ENCODE measurements at regions not wholly inside any gene's neighbourhood (a gene's known extent, or its start where the extent isn't known, plus 50 kb on each side); places are given as distances from the start of the nearest gene placed in this dataset.

DNA sequence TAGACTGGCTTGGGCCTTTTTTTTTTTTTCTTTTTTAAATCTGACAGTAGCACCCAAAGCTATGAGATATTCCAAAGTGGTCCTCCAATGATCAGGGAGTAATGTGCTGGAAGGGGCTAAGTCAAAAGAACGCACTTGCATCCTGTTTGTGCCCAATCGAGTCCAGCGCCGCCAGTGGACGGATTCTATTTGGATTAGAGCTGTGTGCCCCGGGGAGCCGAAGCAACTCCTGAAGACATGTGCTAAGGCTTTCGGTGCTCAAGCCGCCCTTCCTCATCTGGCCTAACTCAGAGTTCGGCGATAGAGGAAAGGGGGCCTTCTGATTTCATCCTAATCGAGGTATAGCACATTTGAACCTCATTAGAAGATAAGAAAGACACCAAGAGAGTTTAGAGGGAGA lies 147.8 kb upstream of the NECTIN1 start:
- DNase-seq: no peak

DNA sequence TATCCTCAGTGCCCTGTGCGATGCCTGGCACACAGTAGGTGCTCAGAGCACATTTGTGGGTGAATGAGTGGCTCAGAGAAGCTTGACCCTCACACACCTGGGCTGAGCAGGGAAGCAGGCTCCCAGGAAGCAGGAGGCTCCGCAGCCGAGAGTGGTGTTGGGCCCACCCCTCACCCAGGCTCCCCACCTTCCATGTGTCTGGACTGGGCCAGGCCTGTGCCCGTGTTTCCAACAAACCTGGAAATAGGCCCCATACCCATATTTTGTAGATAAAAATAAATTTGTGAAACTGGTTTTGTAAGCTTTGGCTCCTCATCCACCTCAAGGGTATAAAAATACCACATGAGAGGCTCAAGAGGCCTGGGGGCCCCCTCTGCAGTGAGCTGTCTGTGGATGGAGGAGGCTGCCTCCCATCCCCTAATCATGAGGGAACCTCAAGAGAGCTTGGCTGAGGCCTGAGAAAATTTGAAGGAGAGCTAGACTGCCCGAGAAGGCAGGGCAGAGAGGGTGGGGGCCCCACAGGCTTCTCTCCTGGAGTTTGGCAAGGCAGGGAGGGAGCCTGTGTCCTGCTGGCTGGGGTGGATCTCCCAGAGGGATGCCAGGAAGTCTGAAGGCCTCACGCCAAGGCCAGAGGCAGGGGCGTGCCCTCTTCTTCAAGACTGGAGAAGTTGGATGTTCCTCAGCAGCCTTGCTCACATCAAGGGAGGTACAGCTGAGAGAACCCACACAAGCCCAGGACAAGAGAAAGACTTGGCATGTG lies 147.0 kb upstream of the NECTIN1 start:
- DNase-seq: no peak

DNA sequence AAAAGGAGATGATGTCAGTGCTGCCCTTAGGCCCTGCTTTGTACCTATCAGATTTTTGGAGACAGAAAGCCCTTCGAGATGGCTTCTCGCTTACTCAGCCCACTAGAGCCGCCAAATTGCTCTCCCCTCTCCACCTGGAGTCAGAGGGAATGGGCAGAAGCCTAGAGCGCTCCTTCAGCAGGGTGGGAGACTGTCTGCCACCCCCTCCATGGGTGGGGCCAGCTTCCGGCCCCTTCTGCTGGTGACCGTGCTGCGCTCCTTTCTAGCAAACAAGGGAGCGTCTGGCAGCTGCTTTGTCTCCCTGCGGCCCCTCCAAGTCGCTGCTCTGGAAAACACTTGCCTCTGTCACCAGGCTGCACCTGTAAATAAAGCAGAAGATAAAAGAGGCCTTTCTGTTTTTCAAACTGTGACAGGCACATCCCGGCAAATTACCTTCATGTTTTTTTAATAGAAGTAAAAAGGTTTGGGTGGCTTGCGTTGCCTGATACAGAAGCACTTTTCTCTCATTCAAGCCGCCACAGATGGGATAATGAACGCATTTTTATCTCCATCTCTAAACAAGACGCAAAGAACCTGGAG lies 145.7 kb upstream of the NECTIN1 start:
- no peak for DNase-seq

DNA sequence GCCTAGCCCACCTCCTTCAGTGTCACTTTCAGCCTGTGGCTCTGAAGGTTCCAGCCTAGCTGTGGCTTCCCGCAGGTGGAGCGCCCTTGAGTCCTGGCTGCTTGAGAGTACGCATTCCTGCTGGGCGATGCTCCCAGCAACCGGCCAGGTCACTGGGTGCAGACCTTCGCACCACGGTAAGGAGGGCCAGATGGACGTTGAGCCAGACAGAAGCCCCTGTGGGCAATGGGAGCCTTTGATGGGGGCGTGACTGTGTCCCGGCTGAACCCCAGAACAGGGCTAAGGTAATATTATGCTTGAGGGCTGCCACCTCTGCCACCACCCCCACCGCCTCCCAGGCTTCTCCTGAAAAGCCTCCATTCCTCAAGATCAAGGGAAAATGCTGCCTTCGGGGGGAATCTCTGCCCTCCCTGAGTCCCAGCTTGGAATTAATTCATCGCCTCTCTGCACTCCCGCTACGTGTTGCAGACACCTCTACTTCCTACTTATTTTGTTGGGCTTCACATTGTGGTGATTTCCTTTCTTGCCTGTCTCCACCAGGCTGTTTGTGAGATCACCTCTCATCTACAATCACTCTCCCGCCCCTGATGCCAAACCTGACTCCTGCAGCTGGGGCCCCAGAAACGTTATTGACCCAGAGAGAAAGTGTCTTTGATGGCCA lies 144.9 kb upstream of the NECTIN1 start:
- no peak for DNase-seq

DNA sequence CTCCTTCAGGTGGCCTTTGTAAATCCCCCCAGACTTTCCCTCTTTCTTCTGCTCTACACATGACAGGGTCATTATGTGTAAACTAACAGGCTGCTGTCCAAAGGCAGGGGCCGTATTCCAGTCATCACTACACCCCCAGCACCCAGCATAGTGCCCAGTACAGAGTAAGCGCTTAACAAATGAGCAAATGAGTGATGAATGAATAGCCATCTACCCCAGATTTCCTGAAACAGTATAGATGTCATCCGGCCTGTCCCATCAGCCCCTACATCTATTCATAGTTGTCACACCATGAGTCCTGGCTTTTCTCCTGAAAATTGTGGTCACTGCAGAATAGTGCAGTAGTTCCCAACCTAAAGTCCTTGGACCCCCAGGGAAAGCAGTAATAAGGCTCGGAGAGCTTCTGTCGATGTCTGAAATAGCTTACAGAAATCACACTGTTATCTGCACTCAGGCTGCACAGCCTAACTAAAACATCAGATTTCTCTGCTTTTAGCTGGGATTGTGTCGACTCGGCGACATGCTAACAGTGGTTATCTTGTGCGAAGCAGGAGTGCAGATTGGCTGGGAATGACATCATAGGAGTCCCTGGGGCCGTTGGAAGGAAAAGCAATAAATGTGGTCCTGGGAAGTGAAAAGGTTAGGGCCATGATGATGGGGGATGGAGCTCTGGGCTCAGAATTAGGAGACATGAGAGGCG lies 143.8 kb upstream of the NECTIN1 start:
- no peak for DNase-seq

DNA sequence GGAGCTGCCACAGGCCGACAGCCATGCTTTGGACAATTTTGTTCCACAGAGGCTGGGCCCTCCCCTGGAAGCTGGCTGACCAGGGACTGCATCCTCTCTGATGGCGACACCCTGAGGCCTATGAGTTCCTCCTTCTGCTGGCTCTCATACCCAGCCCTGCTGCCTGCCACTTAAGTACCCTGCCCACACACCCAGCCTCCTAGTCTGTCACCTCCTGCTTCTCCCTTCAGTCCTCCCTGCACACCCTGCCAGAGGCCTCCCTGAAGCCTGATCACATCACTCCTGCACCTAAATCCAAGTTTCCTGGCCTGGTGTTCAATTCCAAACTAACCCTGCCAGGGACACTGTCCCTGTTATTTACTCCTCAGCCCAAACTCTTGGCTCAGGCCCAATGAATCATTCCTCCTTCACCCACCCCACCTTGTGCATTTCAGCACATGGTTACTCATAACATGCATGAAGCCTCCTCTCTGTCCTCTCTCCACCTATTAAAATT lies 136.7 kb upstream of the NECTIN1 start:
- no peak for DNase-seq

DNA sequence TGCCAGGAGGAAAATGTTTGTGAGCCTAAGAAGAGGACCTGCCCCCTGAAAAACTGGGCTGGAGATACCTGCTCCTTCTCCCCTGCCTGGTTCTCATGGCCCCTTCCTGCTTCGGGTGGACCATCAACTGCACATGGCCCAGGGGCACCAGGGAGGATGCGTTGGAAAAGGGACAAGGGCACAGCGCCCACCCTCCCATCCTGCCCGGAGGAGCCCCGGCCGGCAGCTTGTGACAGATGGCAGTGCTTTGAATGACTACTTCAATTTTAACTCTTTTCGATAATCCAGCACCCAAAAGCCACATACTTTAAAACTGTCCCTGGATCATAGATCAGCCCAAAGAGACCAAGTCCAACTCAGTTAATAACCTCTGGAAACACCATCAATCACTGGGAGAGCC lies 135.8 kb upstream of the NECTIN1 start:
- DNase-seq: no peak

DNA sequence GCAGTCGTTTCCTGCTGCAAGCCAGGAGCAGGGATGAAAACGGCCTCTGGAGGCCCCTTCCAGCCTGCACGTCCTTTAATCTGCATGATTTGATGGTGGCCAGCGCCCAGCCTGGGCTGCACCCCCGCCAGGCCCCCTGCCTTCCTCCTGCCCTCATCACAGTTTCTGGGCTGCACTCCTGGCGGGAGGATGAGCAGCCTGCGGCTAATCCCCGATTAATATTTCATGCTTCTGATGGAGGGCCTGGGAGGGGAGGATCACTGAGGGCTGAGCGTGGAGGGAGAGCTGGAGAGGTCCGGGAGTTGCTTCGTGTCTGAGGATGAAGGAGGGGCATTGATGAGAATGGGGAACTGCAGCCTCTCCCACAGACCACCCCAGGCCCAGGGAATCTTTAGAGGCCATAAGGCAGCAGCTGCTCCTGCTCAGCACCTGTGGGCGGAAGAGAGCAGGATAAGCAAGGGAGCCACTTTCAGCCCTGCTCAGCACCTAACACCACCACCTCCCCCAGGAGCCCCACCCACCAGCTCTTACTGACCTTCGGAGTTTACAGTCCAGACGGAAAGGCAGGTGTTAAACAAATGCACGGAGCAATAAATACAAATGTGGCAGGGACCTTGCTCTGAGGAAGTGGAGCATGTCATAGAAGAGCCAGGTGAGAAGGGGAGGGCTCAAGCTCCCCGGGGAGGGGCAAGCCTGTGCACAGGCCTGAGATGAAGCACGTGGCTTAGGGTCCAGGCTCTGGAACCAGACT lies 135.0 kb upstream of the NECTIN1 start:
- DNase-seq: no peak

DNA sequence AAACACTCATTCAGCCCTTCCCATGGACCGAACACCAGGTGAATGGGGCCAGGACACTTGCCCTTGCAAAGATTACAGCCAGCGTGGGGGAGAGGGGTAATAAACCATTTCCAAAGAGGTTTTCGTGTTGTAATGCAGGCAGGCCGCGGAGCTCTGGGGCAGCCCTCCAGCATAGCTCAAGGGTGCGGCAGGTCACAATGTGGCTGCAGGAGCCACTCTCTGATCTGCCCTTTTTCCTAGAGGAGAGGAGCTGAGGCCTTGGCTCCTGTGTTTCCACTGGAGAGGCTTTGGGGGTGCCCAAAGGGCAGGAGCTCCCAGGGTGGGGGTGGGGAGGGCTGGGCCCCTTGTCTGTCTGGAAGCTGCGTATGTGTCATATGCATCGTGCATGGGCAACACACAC lies 134.2 kb upstream of the NECTIN1 start:
- no peak for DNase-seq

DNA sequence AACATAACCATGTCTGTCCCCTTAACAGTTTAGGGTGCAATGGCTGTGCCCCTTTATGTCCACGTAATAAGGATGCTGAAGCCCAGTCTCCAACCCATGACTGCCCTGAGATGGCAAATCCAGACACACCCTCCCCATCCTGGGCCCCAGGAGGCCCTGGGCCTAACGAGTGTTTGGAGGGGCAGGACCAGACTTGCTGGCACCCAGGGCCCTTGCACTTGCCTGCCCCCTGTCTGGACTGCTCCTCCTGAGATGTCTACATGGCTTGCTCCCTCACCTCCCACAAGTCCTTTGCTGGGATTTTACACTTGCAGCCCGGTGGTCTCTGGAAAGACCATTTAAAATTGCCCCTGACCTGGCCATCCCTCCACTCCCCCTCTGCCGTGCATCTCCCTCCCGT lies 132.2 kb upstream of the NECTIN1 start:
- no peak for DNase-seq

DNA sequence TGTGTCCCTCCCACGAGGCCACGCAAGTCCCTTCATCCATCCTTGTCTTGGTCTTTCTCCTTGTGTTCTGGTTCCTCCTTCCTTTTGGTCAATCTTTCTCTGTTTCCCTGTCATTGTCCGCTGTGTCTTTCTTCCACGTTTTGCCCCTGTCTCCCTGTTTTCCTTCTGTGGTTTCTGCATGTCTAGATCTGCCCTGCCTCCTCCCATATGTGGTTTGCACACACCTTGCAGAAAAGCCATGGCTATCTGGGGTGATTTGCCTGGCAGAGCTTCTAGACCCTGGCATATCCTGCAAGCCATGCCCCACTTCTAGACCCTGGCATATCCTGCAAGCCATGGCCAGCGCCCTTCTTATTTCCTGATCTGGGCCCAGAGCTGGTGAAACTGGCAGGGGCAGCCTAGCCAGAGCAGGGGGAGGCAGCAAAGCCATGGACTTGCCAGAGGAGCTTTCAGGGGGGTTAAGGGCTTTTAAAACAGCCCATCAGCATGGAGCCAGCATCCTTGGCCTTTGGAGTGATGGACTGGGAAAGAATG lies 131.6 kb upstream of the NECTIN1 start:
- DNase-seq: no peak

DNA sequence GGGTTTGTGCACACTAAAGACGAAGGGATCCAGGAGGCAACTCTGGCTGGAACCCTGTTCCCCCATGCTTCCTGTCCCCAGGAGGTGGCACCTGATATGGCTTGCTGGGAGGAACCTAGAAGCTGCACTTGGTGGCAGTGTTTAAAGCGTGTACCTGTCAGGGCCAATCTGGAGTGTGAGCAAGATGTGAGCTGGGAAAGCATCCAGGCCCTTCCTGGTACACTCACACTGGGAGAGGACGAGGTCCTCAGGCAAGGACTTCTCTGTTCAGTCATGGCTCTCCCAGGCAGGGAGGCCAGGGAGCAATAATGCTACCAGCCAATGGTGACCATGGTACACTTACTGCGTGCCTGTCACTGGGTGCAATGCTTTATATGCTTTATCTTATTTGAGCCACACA lies 130.7 kb upstream of the NECTIN1 start:
- DNase-seq: no peak

DNA sequence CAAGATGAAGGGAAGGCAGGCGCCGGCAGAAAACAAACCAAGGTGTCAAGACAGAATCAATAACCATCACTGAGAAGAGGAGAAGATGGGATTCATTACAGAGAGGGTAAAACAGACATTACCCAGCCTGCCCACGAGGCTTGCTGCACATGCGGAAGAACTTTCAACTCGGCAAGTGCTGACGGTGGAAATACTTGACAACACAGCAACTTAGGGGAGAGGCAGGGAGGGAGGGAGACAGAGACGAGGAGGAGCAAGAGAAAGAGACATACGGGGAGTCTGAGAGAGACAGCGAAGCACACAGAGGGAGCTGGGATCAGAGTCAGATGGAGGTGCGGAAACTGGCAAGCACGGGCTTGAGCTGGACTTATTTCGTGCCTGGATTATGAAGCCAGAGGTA lies 129.3 kb upstream of the NECTIN1 start:
- DNase-seq: no peak

DNA sequence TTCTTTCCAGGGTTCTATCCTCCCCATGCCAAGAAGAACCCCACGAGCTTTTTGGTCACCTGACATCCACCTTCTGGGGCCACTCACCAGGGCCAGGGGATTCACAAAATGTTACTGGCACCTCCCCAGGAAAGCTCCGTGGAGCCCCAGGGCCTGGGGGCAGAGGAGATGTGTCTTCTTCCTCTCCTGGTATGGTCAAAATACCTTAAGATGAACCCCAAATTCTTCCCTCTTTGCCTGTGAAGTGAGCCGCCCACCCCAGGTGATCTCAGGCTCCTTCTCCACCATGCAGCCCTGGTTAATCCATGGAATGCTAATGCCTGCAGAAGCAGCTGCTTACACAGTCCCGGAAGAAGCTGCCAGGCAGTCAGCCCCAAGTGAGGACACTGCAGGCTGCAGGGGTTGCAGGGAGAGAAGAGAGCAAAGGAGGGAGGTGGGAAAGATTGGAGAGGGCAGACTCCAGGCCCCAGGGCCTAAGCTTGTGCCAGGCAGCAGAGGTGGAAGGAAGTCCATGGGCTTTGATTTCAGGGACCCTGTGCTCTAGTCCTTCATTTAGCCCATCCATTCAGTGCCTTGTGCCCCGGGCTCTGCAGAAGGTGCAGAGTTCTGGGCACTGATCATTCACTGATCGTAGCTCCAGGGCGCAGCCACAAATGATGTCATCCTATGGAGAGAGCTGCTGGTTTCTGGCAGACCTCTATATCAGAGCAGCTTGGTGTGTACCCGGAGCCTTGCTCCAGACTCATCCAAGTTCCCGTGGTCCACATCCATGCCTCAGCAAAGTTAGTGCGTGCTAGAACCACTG lies 127.9 kb upstream of the NECTIN1 start:
- no peak for DNase-seq

DNA sequence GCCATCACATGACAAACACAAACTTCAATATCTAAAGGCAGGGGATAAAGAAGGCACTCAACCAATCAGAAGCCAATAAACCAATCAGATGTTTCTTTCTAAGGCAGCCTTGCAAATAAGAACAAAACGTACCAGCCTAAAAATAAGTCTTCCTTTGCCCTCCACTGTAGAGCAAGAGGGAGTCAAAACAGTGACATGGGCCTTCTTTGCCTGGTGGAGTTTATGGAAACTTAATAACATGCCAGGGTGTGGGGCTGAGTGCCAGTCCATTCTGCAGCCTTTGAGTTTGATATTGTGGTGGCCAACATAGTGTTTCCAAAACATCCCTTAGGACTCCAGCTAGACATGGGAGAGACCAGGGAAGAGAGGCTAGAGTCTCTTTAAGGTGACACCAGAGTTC lies 126.1 kb upstream of the NECTIN1 start:
- no peak for DNase-seq

DNA sequence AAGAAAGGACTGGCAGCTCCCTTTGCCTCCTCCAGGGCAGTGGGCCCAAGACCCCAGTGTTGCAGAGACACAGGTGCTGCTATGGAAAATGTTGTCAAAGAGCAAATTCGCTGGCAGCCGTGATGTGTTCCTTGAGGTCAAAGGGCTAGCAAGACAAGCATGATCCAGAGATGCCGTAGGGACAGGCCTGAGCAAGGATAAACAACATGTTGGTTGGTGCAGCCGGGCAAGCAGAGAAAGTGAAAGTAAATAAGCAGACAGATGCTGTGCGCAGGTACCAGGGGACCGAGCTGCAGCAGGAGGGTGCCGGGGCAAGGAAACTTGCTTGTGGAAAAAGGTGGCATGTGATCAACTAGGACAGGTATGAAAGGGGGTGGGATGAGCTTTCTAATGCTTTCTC lies 125.5 kb upstream of the NECTIN1 start:
- no peak for DNase-seq

DNA sequence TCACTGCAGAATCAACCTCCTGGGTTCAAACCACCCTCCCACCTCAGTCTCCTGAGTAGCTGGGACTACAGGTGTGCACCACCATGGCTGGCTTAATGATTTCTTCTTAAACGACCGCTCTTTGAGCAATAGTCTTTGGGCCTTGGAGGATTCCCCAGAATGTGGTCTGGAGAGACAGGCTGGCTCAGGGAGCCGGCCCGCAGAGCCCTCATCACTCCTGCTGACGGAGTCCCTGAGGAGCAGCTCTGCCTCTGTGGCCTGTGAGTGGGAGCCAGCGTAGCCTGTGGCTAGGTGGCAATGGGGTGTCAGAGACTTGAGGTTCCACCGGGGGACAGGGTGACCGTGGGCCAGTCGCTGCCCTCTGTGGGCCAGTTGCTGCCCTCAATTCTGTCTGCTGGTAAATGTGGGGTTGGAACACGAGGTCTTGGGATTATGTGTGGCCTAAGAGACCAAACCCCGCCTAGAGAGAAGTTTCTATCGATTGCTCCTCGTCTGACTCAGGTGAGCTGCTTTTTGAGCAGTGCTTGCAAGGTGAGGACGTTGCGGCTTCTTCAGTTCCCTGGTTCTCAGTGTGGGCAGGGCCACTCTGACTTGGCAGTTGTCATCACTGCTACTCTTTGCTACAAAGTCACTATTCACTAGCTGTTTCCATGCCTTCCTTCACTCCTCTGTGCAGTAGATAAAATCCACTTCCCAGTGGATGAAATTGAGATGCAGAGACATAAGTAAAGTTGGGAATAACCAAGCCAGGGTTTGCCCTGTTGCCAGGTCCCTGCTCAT lies 124.8 kb upstream of the NECTIN1 start:
- no peak for DNase-seq

DNA sequence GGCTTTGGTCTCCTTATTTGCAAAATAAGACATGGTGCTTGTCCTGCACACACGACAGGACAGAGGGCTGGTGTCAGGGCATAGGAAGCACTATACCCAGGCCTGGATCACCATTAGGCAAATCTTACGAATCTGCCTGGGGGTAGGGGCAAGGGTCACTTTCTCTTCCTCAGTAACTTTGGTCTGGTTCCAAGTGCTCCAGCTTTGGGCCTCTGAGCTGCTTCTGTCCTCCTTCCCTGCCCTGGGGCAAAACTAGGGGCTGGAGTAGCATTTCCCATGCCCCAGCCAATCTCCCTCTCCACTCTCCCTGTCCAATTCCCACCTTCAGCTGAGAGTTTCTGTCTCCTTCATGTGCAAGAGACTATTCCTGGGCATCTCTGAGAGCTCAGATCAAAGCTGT lies 123.7 kb upstream of the NECTIN1 start:
- no peak for DNase-seq

DNA sequence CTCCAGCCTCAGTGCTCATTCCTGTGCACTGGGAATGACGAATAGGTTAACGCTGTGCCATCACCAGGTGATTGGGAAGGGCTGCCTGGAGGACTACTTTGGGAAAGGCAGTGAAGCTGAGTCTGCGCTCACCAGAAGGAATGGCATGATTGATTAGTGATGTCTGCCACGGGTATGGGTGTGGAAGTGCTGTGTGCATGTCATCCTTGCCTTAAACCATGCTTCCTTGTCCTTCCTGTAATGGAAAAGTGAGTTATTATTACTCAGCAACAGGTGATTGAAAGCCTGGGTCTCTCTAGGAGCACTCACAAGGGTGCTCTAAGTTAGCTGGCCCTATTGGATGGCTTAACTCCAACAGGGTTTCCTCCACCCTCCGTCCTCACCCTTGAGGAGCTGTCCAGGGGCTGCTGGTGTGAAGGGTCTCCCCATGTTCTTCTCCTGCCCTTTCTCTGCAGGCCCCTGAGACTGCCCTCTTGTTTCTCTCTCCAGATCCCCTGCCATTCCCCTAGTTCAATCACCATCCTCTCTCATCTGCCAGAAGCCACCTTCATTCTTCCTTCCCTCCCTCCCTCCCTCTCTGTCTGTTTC lies 121.9 kb upstream of the NECTIN1 start:
- DNase-seq: no peak

DNA sequence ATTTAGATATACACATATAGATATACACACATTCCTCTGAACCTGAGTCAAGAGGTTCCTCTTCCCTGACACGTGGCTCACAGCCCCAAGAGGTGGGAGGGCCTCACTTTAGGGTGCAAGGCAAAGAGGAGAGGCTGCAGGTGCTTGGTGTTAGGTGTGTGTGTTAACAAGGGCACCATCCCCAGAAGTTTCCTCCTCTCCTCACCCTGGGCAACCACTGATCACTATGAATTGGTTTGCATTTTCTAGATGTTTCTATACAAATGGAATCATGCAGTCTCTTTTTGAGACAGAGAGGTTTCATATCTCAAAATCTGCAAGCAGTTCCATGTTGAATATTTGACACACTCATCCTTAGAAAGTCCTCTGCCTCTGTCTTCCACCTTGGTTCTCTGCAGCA lies 120.9 kb upstream of the NECTIN1 start:
- no peak for DNase-seq

DNA sequence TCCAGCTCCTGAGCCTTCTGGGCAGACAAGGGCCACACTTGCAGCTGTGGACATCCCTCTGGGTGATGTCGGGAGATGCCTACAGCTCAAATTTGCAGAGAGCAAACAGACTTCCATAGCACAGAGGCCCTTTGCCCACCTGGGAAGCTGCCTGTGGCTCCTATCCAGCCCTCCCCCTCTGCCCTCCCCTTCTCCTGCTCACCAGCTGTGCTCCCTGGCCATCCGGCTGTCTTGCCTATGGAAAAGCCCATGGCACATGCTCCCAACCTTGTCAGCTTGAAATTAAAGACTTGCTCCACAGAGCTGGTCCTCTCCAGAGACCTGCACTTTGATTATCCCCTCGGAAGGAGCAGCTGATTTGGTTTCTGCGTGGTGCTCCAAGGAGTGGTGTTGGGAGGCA lies 118.9 kb upstream of the NECTIN1 start:
- DNase-seq: no peak
